Gastroesophageal sphincter (tissue), 4 donors: ENCODE measurements at regions not wholly inside any gene's neighbourhood (a gene's known extent, or its start where the extent isn't known, plus 50 kb on each side); places are given as distances from the start of the nearest gene placed in this dataset.
"Not testable (repeated sequence)": the region's sequence is repeated elsewhere in the genome, so short reads cannot be mapped to it uniquely, and the experiment has no call there.

Source experiments
- ATAC-seq: fragments of 150-250 bp; one replicate; pipeline ENCODE4 v1.9.1; 2016; ENCODE audit warnings: mild to moderate bottlenecking, moderate library complexity
- H3K27ac ChIP-seq, 4 donors: fragments of 200-600 bp; sonication (generic) in 3 of 4; 1 replicate in 3 of 4; 2 replicates in 1 of 4; pipeline ENCODE4 v1.5.1; 2016 to 2019
- H3K27me3 ChIP-seq: fragments of 200-600 bp; sonication (generic); one replicate; pipeline ENCODE4 v1.5.1; 2019
- H3K36me3 ChIP-seq, 2 donors: fragments of 200-600 bp; sonication (generic); one replicate each; pipeline ENCODE4 v1.5.1; 2019; ENCODE audit warnings: control low read depth in 1 of 2
- H3K4me1 ChIP-seq, 3 donors: fragments of 200-600 bp; sonication (generic); 1 replicate in 2 of 3; 2 replicates in 1 of 3; pipeline ENCODE4 v1.5.1; 2016 to 2019; ENCODE audit warnings: control low read depth in 2 of 3
- H3K4me3 ChIP-seq, 2 donors: fragments of 200-600 bp; sonication (generic); one replicate each; pipeline ENCODE4 v1.5.1; 2019; ENCODE audit warnings: mild to moderate bottlenecking in 1 of 2, moderate library complexity in 1 of 2
- H3K9me3 ChIP-seq, 3 donors: fragments of 200-600 bp; sonication (generic); one replicate each; pipeline ENCODE4 v1.5.1; 2017 to 2019; ENCODE audit warnings: control low read depth in 2 of 3
- CTCF ChIP-seq, 4 experiments: fragments of 200-600 bp in 2 of 4; fragments of 450-650 bp in 2 of 4; sonication (generic) in 1 of 4; IDR thresholded peaks; one replicate each; pipeline ENCODE4 v1.5.1; 2017 to 2019; ENCODE audit warnings: antibody characterized with exemption in 4 of 4, mild to moderate bottlenecking in 2 of 4, moderate library complexity in 2 of 4
- EP300 ChIP-seq: sonication (generic); formaldehyde crosslinking; IDR thresholded peaks from one replicate; pipeline ENCODE4 v1.6.1; 2017; ENCODE audit warnings: antibody characterized with exemption, mild to moderate bottlenecking
- POLR2A ChIP-seq, 2 donors: fragments of 450-650 bp; IDR thresholded peaks; one replicate each; pipeline ENCODE4 v1.6.1; 2017; ENCODE audit warnings: antibody characterized with exemption in 2 of 2, mild to moderate bottlenecking in 2 of 2, moderate library complexity in 1 of 2
- POLR2AphosphoS5 ChIP-seq: sonication (generic); formaldehyde crosslinking; IDR thresholded peaks from one replicate; pipeline ENCODE4 v1.6.1; 2017; ENCODE audit warnings: antibody characterized with exemption
- WGBS, 2 donors: methylation state at CpG; one replicate each; pipeline ENCODE4 v1.1.5; 2018; ENCODE audit warnings: low coverage in 1 of 2; 5-methylcytosine and 5-hydroxymethylcytosine counted together

- H3K27me3 ChIP-seq: peaks cover 15% of the 10 kb centered on the region
- ATAC-seq: no peak
These were observed 185.3 kb downstream of the CYP26B1 start for GRCh38 chr2:71962350-71962749.

GRCh38 chr2:71961289-71962027 is 186.2 kb downstream of the CYP26B1 start:
- no peaks in the 10 kb centered on the region for H3K36me3 ChIP-seq
- ATAC-seq: no peak

More at GRCh38 chr2:71962350-71962749, 185.3 kb downstream of the CYP26B1 start:
- Histone ChIP-seq H3K36me3 (no peaks in the 10 kb centered on the region), H3K4me3 (no peak overlapping the region), H3K27ac (no peak overlapping the region), H3K4me1 (no peaks in the 10 kb centered on the region), H3K9me3 (peaks cover 0 to 23% (median 0%) of the 10 kb centered on the region in 3 donors)
- WGBS, 2 donors: 63 to 100% methylated on average over 1 to 2 of the region's 3 CpGs
- TF ChIP-seq POLR2A (IDR thresholded peaks at IDR 0.05) (no peak), EP300 (no peak)

GRCh38 chr2:71959494-71959893 is 188.2 kb downstream of the CYP26B1 start:
- peaks cover 0 to 44% (median 0%) of the 10 kb centered on the region in 3 donors for H3K9me3 ChIP-seq
- peaks cover 13% of the 10 kb centered on the region for H3K27me3 ChIP-seq
- H3K27ac ChIP-seq: no peak overlapping the region
- TF ChIP-seq POLR2A (IDR thresholded peaks at IDR 0.05) (no peak), EP300 (no peak), POLR2AphosphoS5 (no peak), CTCF (IDR thresholded peaks at IDR 0.05) (no peak)
- H3K4me1 ChIP-seq: no peaks in the 10 kb centered on the region
- H3K36me3 ChIP-seq: no peaks in the 10 kb centered on the region
- no peak for ATAC-seq
- no peak overlapping the region for H3K4me3 ChIP-seq

More at GRCh38 chr2:71961289-71962027, 186.2 kb downstream of the CYP26B1 start:
- WGBS, 2 donors: 85 to 96% methylated on average over 3 of the region's 5 CpGs
- Histone ChIP-seq H3K27me3 (peaks cover 15% of the 10 kb centered on the region), H3K9me3 (peaks cover 0 to 32% (median 0%) of the 10 kb centered on the region in 3 donors), H3K4me3 (no peak overlapping the region), H3K27ac (no peak overlapping the region), H3K4me1 (no peaks in the 10 kb centered on the region)
- TF ChIP-seq EP300 (no peak), POLR2AphosphoS5 (no peak), CTCF (IDR thresholded peaks at IDR 0.05) (no peak)

- H3K4me1 ChIP-seq, ATAC-seq, H3K36me3 ChIP-seq, H3K4me3 ChIP-seq, H3K27me3 ChIP-seq, H3K27ac ChIP-seq: not testable (repeated sequence)
- peaks cover 0 to 44% (median 0%) of the 10 kb centered on the region in 3 donors for H3K9me3 ChIP-seq
- WGBS, 2 donors: 83 to 100% methylated on average over 1 of the region's 1 CpG
These were observed 189.2 kb downstream of the CYP26B1 start for GRCh38 chr2:71958426-71958825.

GRCh38 chr2:71952572-71953188 is 195.0 kb downstream of the CYP26B1 start:
- TF ChIP-seq POLR2A (IDR thresholded peaks at IDR 0.05) (no peak), CTCF (IDR thresholded peaks at IDR 0.05) (no peak)
- 68 to 77% methylated on average over 5 to 6 of the region's 6 CpGs for WGBS, 2 donors
- Histone ChIP-seq H3K27me3 (no peaks in the 10 kb centered on the region), H3K27ac (no peak overlapping the region), H3K4me1 (peaks cover 0 to 12% (median 0%) of the 10 kb centered on the region in 3 donors), H3K9me3 (peaks cover 0 to 24% (median 0%) of the 10 kb centered on the region in 3 donors), H3K36me3 (no peaks in the 10 kb centered on the region), H3K4me3 (no peak overlapping the region)
- no peak for ATAC-seq
